Retinal pigment epithelial cell (primary cell): ENCODE measurements at regions not wholly inside any gene's neighbourhood (a gene's known extent, or its start where the extent isn't known, plus 50 kb on each side); places are given as distances from the start of the nearest gene placed in this dataset.

Source experiments
- DNase-seq: peaks from one replicate; pipeline ENCODE4 v3.0.0-alpha.2; 2010; ENCODE audit warnings: low read depth
- H3K4me3 ChIP-seq: 2 replicates; pipeline ENCODE4 v1.5.1; 2011; ENCODE audit warnings: mild to moderate bottlenecking, low read length, control low read depth, moderate library complexity
- CTCF ChIP-seq: conservative IDR thresholded peaks from 2 replicates; pipeline ENCODE4 v1.5.1; 2011; ENCODE audit warnings: low read depth, low read length, control low read depth, inconsistent platforms

GRCh38 chr1:200274116-200274515, 135.7 kb downstream of the ZNF281 start:
- no peak overlapping the region for H3K4me3 ChIP-seq
- no peak for TF ChIP-seq CTCF
- DNase-seq = no peak

GRCh38 chr1:200272481-200273068, 137.3 kb downstream of the ZNF281 start:
- no peak for DNase-seq
- no peak for TF ChIP-seq CTCF
- H3K4me3 ChIP-seq = no peak overlapping the region

- DNase-seq = no peak
These were observed 140.6 kb downstream of the ZNF281 start for GRCh38 chr1:200269256-200269655.

GRCh38 chr1:200267937-200268336, 141.9 kb downstream of the ZNF281 start:
- TF ChIP-seq CTCF = no peak
- no peak for DNase-seq
- H3K4me3 ChIP-seq = no peak overlapping the region

More at GRCh38 chr1:200269256-200269655, 140.6 kb downstream of the ZNF281 start:
- no peak overlapping the region for H3K4me3 ChIP-seq
- no peak for TF ChIP-seq CTCF

GRCh38 chr1:200267458-200267857, 142.4 kb downstream of the ZNF281 start:
- no peak for TF ChIP-seq CTCF
- H3K4me3 ChIP-seq = no peak overlapping the region
- DNase-seq = no peak

GRCh38 chr1:200266871-200267270, 143.0 kb downstream of the ZNF281 start:
- DNase-seq = no peak
- no peak for TF ChIP-seq CTCF
- H3K4me3 ChIP-seq = no peak overlapping the region

- H3K4me3 ChIP-seq = no peak overlapping the region
- DNase-seq = no peak
- TF ChIP-seq CTCF = no peak
These were observed 144.0 kb downstream of the ZNF281 start for GRCh38 chr1:200265881-200266280.
